SK-N-SH treated with all-trans-retinoic acid at 6 μM for 48 hours (cell line): ENCODE measurements at regions not wholly inside any gene's neighbourhood (a gene's known extent, or its start where the extent isn't known, plus 50 kb on each side); places are given as distances from the start of the nearest gene placed in this dataset.

Experiments
- GLIS3 ChIP-seq: fragments of 250-450 bp; sonication (Bioruptor Pico); IDR thresholded peaks from 2 replicates; pipeline ENCODE4 v1.5.0; 2020; ENCODE audit warnings: mild to moderate bottlenecking, moderate library complexity
- RARB ChIP-seq: fragments of 250-450 bp; sonication (Bioruptor Pico); IDR thresholded peaks from 2 replicates; pipeline ENCODE4 v1.8.0; 2021; ENCODE audit warnings: mild to moderate bottlenecking, moderate library complexity
- TCF4 ChIP-seq: fragments of 250-450 bp; sonication (Bioruptor Pico); IDR thresholded peaks from 2 replicates; pipeline ENCODE4 v1.8.0; 2021; ENCODE audit warnings: mild to moderate bottlenecking, moderate library complexity, borderline replicate concordance
- TSHZ2 ChIP-seq: fragments of 250-450 bp; sonication (Bioruptor Pico); IDR thresholded peaks from 2 replicates; pipeline ENCODE4 v1.5.0; 2020; ENCODE audit warnings: mild to moderate bottlenecking, moderate library complexity
- ZC3H10 ChIP-seq: fragments of 250-450 bp; sonication (Bioruptor Pico); IDR thresholded peaks from 2 replicates; pipeline ENCODE4 v1.5.1; 2021; ENCODE audit warnings: mild to moderate bottlenecking, moderate library complexity
- ZFP3 ChIP-seq: fragments of 250-450 bp; sonication (Bioruptor Pico); IDR thresholded peaks from 2 replicates; pipeline ENCODE4 v1.5.0; 2020; ENCODE audit warnings: mild to moderate bottlenecking, moderate library complexity
- ZNF70 ChIP-seq: fragments of 450-650 bp; formaldehyde crosslinking; IDR thresholded peaks from 2 replicates; pipeline ENCODE4 v1.5.0; 2020; ENCODE audit warnings: mild to moderate bottlenecking, moderate library complexity
- ZNF8 ChIP-seq: fragments of 450-650 bp; formaldehyde crosslinking; IDR thresholded peaks from 2 replicates; pipeline ENCODE4 v1.5.0; 2020; ENCODE audit warnings: mild to moderate bottlenecking, moderate library complexity
- TF ChIP-seq, protein P1 (sequence below): fragments of 250-450 bp; sonication (Bioruptor Pico); IDR thresholded peaks from 2 replicates; pipeline ENCODE4 v1.8.0; 2020; ENCODE audit warnings: mild to moderate bottlenecking, moderate library complexity, borderline replicate concordance
- TF ChIP-seq, protein P2 (sequence below): fragments of 250-450 bp; sonication (Bioruptor Pico); IDR thresholded peaks from 2 replicates; pipeline ENCODE4 v1.8.0; 2021; ENCODE audit warnings: low read depth, mild to moderate bottlenecking, moderate library complexity, borderline replicate concordance
- TF ChIP-seq, protein P3 (sequence below): fragments of 250-450 bp; sonication (Bioruptor Pico); IDR thresholded peaks from 2 replicates; pipeline ENCODE4 v1.5.1; 2020; ENCODE audit warnings: low read depth, mild to moderate bottlenecking, moderate library complexity

GRCh38 chr14:104436741-104437701 is 142.5 kb upstream of the C14orf180 start:
- TF ChIP-seq, protein P1, sequence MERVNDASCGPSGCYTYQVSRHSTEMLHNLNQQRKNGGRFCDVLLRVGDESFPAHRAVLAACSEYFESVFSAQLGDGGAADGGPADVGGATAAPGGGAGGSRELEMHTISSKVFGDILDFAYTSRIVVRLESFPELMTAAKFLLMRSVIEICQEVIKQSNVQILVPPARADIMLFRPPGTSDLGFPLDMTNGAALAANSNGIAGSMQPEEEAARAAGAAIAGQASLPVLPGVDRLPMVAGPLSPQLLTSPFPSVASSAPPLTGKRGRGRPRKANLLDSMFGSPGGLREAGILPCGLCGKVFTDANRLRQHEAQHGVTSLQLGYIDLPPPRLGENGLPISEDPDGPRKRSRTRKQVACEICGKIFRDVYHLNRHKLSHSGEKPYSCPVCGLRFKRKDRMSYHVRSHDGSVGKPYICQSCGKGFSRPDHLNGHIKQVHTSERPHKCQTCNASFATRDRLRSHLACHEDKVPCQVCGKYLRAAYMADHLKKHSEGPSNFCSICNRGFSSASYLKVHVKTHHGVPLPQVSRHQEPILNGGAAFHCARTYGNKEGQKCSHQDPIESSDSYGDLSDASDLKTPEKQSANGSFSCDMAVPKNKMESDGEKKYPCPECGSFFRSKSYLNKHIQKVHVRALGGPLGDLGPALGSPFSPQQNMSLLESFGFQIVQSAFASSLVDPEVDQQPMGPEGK (CRISPR knock-in tag), result no peak
- no peak for TF ChIP-seq ZFP3 (CRISPR knock-in tag)
- TF ChIP-seq, protein P2, sequence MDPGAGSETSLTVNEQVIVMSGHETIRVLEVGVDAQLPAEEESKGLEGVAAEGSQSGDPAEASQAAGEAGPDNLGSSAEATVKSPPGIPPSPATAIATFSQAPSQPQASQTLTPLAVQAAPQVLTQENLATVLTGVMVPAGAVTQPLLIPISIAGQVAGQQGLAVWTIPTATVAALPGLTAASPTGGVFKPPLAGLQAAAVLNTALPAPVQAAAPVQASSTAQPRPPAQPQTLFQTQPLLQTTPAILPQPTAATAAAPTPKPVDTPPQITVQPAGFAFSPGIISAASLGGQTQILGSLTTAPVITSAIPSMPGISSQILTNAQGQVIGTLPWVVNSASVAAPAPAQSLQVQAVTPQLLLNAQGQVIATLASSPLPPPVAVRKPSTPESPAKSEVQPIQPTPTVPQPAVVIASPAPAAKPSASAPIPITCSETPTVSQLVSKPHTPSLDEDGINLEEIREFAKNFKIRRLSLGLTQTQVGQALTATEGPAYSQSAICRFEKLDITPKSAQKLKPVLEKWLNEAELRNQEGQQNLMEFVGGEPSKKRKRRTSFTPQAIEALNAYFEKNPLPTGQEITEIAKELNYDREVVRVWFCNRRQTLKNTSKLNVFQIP (CRISPR knock-in tag), result no peak
- no peak for TF ChIP-seq RARB (CRISPR knock-in tag)
- no peak for TF ChIP-seq ZNF70
- TF ChIP-seq TCF4 (CRISPR knock-in tag), result no peak
- TF ChIP-seq TSHZ2 (CRISPR knock-in tag), result no peak
- no peak for TF ChIP-seq ZC3H10 (CRISPR knock-in tag)
- no peak for TF ChIP-seq ZNF8 (CRISPR knock-in tag)
- no peak for TF ChIP-seq GLIS3 (CRISPR knock-in tag)
- TF ChIP-seq, protein P3, sequence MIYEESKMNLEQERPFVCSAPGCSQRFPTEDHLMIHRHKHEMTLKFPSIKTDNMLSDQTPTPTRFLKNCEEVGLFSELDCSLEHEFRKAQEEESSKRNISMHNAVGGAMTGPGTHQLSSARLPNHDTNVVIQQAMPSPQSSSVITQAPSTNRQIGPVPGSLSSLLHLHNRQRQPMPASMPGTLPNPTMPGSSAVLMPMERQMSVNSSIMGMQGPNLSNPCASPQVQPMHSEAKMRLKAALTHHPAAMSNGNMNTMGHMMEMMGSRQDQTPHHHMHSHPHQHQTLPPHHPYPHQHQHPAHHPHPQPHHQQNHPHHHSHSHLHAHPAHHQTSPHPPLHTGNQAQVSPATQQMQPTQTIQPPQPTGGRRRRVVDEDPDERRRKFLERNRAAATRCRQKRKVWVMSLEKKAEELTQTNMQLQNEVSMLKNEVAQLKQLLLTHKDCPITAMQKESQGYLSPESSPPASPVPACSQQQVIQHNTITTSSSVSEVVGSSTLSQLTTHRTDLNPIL (CRISPR knock-in tag), result no peak
